IMR-90 (cell line): ENCODE measurements at regions not wholly inside any gene's neighbourhood (a gene's known extent, or its start where the extent isn't known, plus 50 kb on each side); places are given as distances from the start of the nearest gene placed in this dataset.

Experiments
- ATAC-seq: fragments of 200-7000 bp; cut with Tn5 transposase; 2 replicates; pipeline ENCODE4 v1.9.1; 2020; ENCODE audit warnings: low read depth, mild to moderate bottlenecking, moderate library complexity
- BruUV-seq: library from RNA; stranded (reverse); fragments of 400-500 nt; replicated peaks from 2 replicates; lab custom pipeline; 2021; lab: Mats Ljungman, UMichigan
- CTCF ChIA-PET: fragments of 300-600 bp; formaldehyde crosslinking; extraction: SDS; loops from one replicate; lab custom pipeline; 2021; ENCODE audit warnings: antibody characterized with exemption; lab: Yijun Ruan, JAX
- POLR2A ChIA-PET: fragments of 300-600 bp; sonication (Branson Sonifier 250); formaldehyde crosslinking; loops from one replicate; lab custom pipeline; 2022; ENCODE audit warnings: antibody characterized with exemption; ENCODE audit not compliant: unreplicated experiment; lab: Charles Lee
- DNase-seq: peaks from one replicate; pipeline ENCODE4 v3.0.0; 2013
- H2AFZ ChIP-seq: replicated peaks from 2 replicates; pipeline ENCODE3; 2013; ENCODE audit warnings: low read length, mild to moderate bottlenecking; ENCODE audit not compliant: poor library complexity
- H2AK5ac ChIP-seq: 2 replicates; pipeline ENCODE4 v1.6.1; 2013; ENCODE audit warnings: low read depth, low read length, inconsistent platforms
- H2AK9ac ChIP-seq: replicated peaks from 2 replicates; pipeline ENCODE3; 2013; ENCODE audit warnings: mild to moderate bottlenecking, low read depth, low read length, moderate library complexity; ENCODE audit not compliant: poor library complexity
- H2BK120ac ChIP-seq: 2 replicates; pipeline ENCODE4 v1.6.1; 2013; ENCODE audit warnings: low read depth, low read length, inconsistent platforms
- H2BK15ac ChIP-seq: 3 replicates; pipeline ENCODE4 v1.6.1; 2013; ENCODE audit warnings: low read depth, low read length, inconsistent platforms
- H2BK20ac ChIP-seq: 2 replicates; pipeline ENCODE4 v1.6.1; 2013; ENCODE audit warnings: low read depth, mild to moderate bottlenecking, inconsistent platforms, low read length, moderate library complexity
- H2BK5ac ChIP-seq: 2 replicates; pipeline ENCODE4 v1.6.1; 2013; ENCODE audit warnings: mild to moderate bottlenecking, low read depth, low read length, inconsistent platforms; ENCODE audit not compliant: poor library complexity, severe bottlenecking
- H3K14ac ChIP-seq: replicated peaks from 2 replicates; pipeline ENCODE4 v1.6.1; 2013; ENCODE audit warnings: low read depth, low read length, inconsistent platforms
- H3K18ac ChIP-seq: 2 replicates; pipeline ENCODE4 v1.6.1; 2013; ENCODE audit warnings: low read depth, low read length, control low read depth
- H3K23ac ChIP-seq: 2 replicates; pipeline ENCODE4 v1.6.1; 2013; ENCODE audit warnings: low read depth, low read length, inconsistent platforms
- H3K27ac ChIP-seq: 2 replicates; pipeline ENCODE4 v1.5.1; 2013; ENCODE audit warnings: mild to moderate bottlenecking, control low read depth, low read length; ENCODE audit not compliant: insufficient read depth
- H3K27me3 ChIP-seq: 2 replicates; pipeline ENCODE4 v1.6.1; 2013; ENCODE audit warnings: low read length; ENCODE audit not compliant: control insufficient read depth, insufficient read depth
- H3K36me3 ChIP-seq: 2 replicates; pipeline ENCODE4 v1.6.1; 2013; ENCODE audit warnings: low read length, mixed read lengths; ENCODE audit not compliant: control insufficient read depth, insufficient read depth
- H3K4ac ChIP-seq: 2 replicates; pipeline ENCODE4 v1.6.1; 2013; ENCODE audit warnings: low read depth, low read length, inconsistent platforms
- H3K4me1 ChIP-seq: 2 replicates; pipeline ENCODE4 v1.6.1; 2013; ENCODE audit warnings: low read length, mixed read lengths; ENCODE audit not compliant: control insufficient read depth, insufficient read depth
- H3K4me2 ChIP-seq: 2 replicates; pipeline ENCODE4 v1.6.1; 2013; ENCODE audit warnings: low read depth, mild to moderate bottlenecking, control low read depth, low read length, moderate library complexity
- H3K4me3 ChIP-seq: 2 replicates; pipeline ENCODE4 v1.5.1; 2013; ENCODE audit warnings: low read depth, mild to moderate bottlenecking, control low read depth, low read length, moderate library complexity; ENCODE audit not compliant: insufficient read depth
- H3K56ac ChIP-seq: 2 replicates; pipeline ENCODE4 v1.6.1; 2013; ENCODE audit warnings: low read length, inconsistent platforms; ENCODE audit not compliant: insufficient read depth; ENCODE audit errors: extremely low read depth
- H3K79me1 ChIP-seq, 2 experiments: 2 replicates each; pipeline ENCODE4 v1.6.1; 2013; ENCODE audit warnings: low read length in 2 of 2, inconsistent platforms in 1 of 2, low read depth in 1 of 2
- H3K9ac ChIP-seq: 2 replicates; pipeline ENCODE4 v1.6.1; 2013; ENCODE audit warnings: low read depth, low read length, control low read depth
- H3K9me1 ChIP-seq: 2 replicates; pipeline ENCODE4 v1.6.1; 2013; ENCODE audit warnings: low read length, inconsistent platforms; ENCODE audit not compliant: insufficient read depth
- H3K9me3 ChIP-seq: 2 replicates; pipeline ENCODE4 v1.6.1; 2013; ENCODE audit warnings: low read length; ENCODE audit not compliant: control insufficient read depth, insufficient read depth
- H4K20me1 ChIP-seq: 2 replicates; pipeline ENCODE4 v1.6.1; 2013; ENCODE audit warnings: low read length, inconsistent platforms; ENCODE audit not compliant: insufficient read depth
- H4K5ac ChIP-seq: 2 replicates; pipeline ENCODE4 v1.6.1; 2013; ENCODE audit warnings: mild to moderate bottlenecking, low read depth, low read length, control low read depth
- H4K8ac ChIP-seq, 2 experiments: 2 replicates each; pipeline ENCODE4 v1.6.1; 2013; ENCODE audit warnings: low read depth in 2 of 2, low read length in 2 of 2, control low read depth in 1 of 2, inconsistent platforms in 1 of 2
- H4K91ac ChIP-seq: 2 replicates; pipeline ENCODE4 v1.6.1; 2013; ENCODE audit warnings: low read depth, low read length, inconsistent platforms; ENCODE audit not compliant: insufficient read depth
- CTCF ChIP-seq: conservative IDR thresholded peaks from 2 replicates; pipeline ENCODE4 v1.5.1; 2012; ENCODE audit warnings: mild to moderate bottlenecking, low read depth, low read length, improper control_type of control experiment
- MAZ ChIP-seq: IDR thresholded peaks from 2 replicates; pipeline ENCODE4 v1.6.1; 2012; ENCODE audit warnings: low read depth, mild to moderate bottlenecking, low read length, improper control_type of control experiment, moderate library complexity, borderline replicate concordance
- MXI1 ChIP-seq: IDR thresholded peaks from 2 replicates; pipeline ENCODE4 v1.6.1; 2012; ENCODE audit warnings: low read depth, mild to moderate bottlenecking, low read length, moderate library complexity, borderline replicate concordance
- RAD21 ChIP-seq: IDR thresholded peaks from 2 replicates; pipeline ENCODE4 v1.6.1; 2012; ENCODE audit warnings: low read length, improper control_type of control experiment
- RCOR1 ChIP-seq: IDR thresholded peaks from 2 replicates; pipeline ENCODE4 v1.6.1; 2012; ENCODE audit warnings: mild to moderate bottlenecking, low read length, improper control_type of control experiment; ENCODE audit not compliant: insufficient replicate concordance
- dilution Hi-C: fragments of 300-500 bp; cut with HindIII; formaldehyde crosslinking; loops from one replicate; pipeline ENCODE4 v1.14.3; 2018; ENCODE audit warnings: low sequenced_read_pairs; ENCODE audit not compliant: unreplicated experiment
- in situ Hi-C: fragments of 300-500 bp; cut with MboI; formaldehyde crosslinking; loops from 3 replicates; pipeline ENCODE4 v1.14.3; 2019; ENCODE audit warnings: low sequenced_read_pairs, inconsistent platforms, mixed read lengths
- intact Hi-C: fragments of 100-400 bp; cut with micrococcal nuclease; formaldehyde crosslinking; loops from 2 replicates; pipeline ENCODE4 v1.10.0; 2022

GRCh38 chr18:51645607-51646006 is 448.1 kb upstream of the MEX3C start:
- Histone ChIP-seq H3K9ac (no peak overlapping the region), H3K79me1 (no peaks in the 10 kb centered on the region), H3K9me3 (peaks cover 5% of the 10 kb centered on the region), H3K36me3 (no peaks in the 10 kb centered on the region), H2AFZ (no peak overlapping the region), H4K20me1 (no peaks in the 10 kb centered on the region), H4K8ac (no peak overlapping the region), H3K9me1 (no peaks in the 10 kb centered on the region), H4K5ac (no peak overlapping the region), H3K27ac (no peak overlapping the region), H2BK15ac (no peak overlapping the region), H4K91ac (no peak overlapping the region), H3K18ac (no peak overlapping the region), H3K23ac (no peak overlapping the region), H2BK20ac (no peak overlapping the region), H2BK5ac (no peak overlapping the region), H2AK5ac (no peak overlapping the region), H3K56ac (no peak overlapping the region), H3K4ac (no peak overlapping the region), H3K4me1 (no peaks in the 10 kb centered on the region), H2BK120ac (no peak overlapping the region), H3K14ac (no peak overlapping the region), H2AK9ac (no peak overlapping the region), H3K27me3 (no peaks in the 10 kb centered on the region), H3K4me2 (no peak overlapping the region), H3K4me3 (no peak overlapping the region)
- no TSS peak for BruUV-seq
- TF ChIP-seq CTCF (no peak), RAD21 (no peak), MXI1 (no peak), MAZ (no peak), RCOR1 (no peak)
- ChIA-PET POLR2A (no interaction called here), CTCF (no interaction called here)
- in situ Hi-C loops (no loop called here), dilution Hi-C loops (no loop called here), intact Hi-C loops (no loop called here)
- no peak for ATAC-seq
- DNase-seq: no peak
